ENCODE measurements at regions not wholly inside any gene's neighbourhood (a gene's known extent, or its start where the extent isn't known, plus 50 kb on each side); places are given as distances from the start of the nearest gene placed in this dataset.
A peak's percentile ranks its signal among the peaks of the same experiment; 100 is the strongest.

DNA sequence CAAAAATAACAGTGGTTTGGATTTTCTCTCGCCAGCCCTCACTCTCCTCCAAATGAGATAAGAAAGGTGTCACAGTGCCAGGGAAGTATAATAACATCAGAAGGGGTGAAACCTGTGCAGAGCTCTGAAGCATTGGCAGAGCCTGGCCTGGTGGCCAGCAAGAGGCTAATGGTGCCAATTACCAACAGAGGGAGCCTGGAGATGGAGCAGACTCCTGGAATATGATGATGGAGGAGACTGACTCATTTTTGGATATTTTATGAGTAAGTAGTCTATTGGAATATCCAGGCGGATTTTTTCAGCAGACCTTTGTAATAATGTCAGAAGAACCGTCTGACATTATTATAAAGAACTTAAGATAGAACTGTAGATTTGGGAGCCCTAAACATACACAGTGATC is 442.6 kb upstream of the MARCKS start:
- no peaks in the 10 kb centered on the region for H3K36me3 ChIP-seq (replicated peaks in 1 of 2; ENCODE audit: control insufficient read depth in 1 of 2, insufficient read depth in 2 of 2, low read length in 1 of 2)
- H3F3A ChIP-seq (replicated peaks; ENCODE audit: insufficient read depth) = peaks cover 28% of the 10 kb centered on the region
- H3K9me2 ChIP-seq = no peaks in the 10 kb centered on the region
- peak overlapping the region; percentile 26; the same call in 1 of the 2 replicates for H3K4me2 ChIP-seq
- ChIA-PET CTCF (interaction anchor here (1.3 to 2.3 kb wide), 2 partner anchors 10 to 444 kb away, joined by 3 to 15 read pairs; no protein-coding TSS in a partner anchor), POLR2A (no interaction called here)
- peak overlapping the region; percentile 17 to 85; a peak in 3 of 4 replicates for H3K27ac ChIP-seq (ENCODE audit: low read depth in 2 of 2, low read length in 1 of 2)
- H3K27me3 ChIP-seq (ENCODE audit: insufficient read depth) = no peaks in the 10 kb centered on the region
- no peak overlapping the region for H2AFZ ChIP-seq (ENCODE audit: low read depth)
- H3K4me3 ChIP-seq (ENCODE audit: low read depth in 2 of 2, low read length in 1 of 2) = no peak overlapping the region
- 9% methylated on average over 3 of the region's 3 CpGs for WGBS (ENCODE audit: low lambda C conversion rate)
- H3K9ac ChIP-seq = peak overlapping the region; percentile 37; the same call in 1 of the 2 replicates
- H3K79me2 ChIP-seq (ENCODE audit: insufficient read depth) = no peaks in the 10 kb centered on the region
- H3K4me1 ChIP-seq (ENCODE audit: control insufficient read depth in 1 of 2, insufficient read depth in 2 of 2, low read depth in 1 of 2, low read length in 1 of 2) = peaks cover 10 to 29% of the 10 kb centered on the region in 2 experiments
- H4K20me1 ChIP-seq (ENCODE audit: insufficient read depth) = no peaks in the 10 kb centered on the region
- peak; percentile 26 for DNase-seq
- H3K9me3 ChIP-seq = no peaks in the 10 kb centered on the region
- TF ChIP-seq SIN3A (IDR thresholded peaks at IDR 0.05; ENCODE audit: borderline replicate concordance, low read depth, low read length) (no peak), FOSL2 (IDR thresholded peaks at IDR 0.05; ENCODE audit: borderline replicate concordance, low read depth) (peak; percentile 85; the same call in 1 of the 2 replicates), NRF1 (IDR thresholded peaks at IDR 0.05; ENCODE audit: low read depth, low read length) (no peak), MEF2A (IDR thresholded peaks at IDR 0.05; ENCODE audit: borderline replicate concordance, low read depth) (no peak), RXRA (IDR thresholded peaks at IDR 0.05; ENCODE audit: borderline replicate concordance, low read depth) (no peak; the same call in 1 of the 2 replicates), NFIC (IDR thresholded peaks at IDR 0.05; ENCODE audit: borderline replicate concordance) (peak; percentile 42), MXI1 (IDR thresholded peaks at IDR 0.05; ENCODE audit: low read depth, low read length) (no peak), YY1 (IDR thresholded peaks at IDR 0.05; ENCODE audit: low read depth) (peak; percentile 25; the same call in 1 of the 2 replicates), RCOR1 (IDR thresholded peaks at IDR 0.05; ENCODE audit: low read length) (peak; percentile 54; the same call in 1 of the 2 replicates), RAD21 (IDR thresholded peaks at IDR 0.05; ENCODE audit: low read length) (peak; percentile 74), GABPA (IDR thresholded peaks at IDR 0.05; ENCODE audit: low read depth) (no peak), TAF1 (IDR thresholded peaks at IDR 0.05; ENCODE audit: borderline replicate concordance, low read depth, low read length) (peak; percentile 11; the same call in 1 of the 2 replicates), USF2 (IDR thresholded peaks at IDR 0.05; ENCODE audit: borderline replicate concordance, low read depth, low read length) (no peak), CTCF (IDR thresholded peaks at IDR 0.05) (peak; percentile 75), POLR2AphosphoS5 (IDR thresholded peaks at IDR 0.05; ENCODE audit: low read depth, low read length) (peak; percentile 32; the same call in 1 of the 2 replicates), ZBTB33 (IDR thresholded peaks at IDR 0.05; ENCODE audit: borderline replicate concordance, low read depth) (no peak), FOXM1 (IDR thresholded peaks at IDR 0.05; ENCODE audit: low read depth) (no peak), RFX5 (IDR thresholded peaks at IDR 0.05; ENCODE audit: low read length) (peak; percentile 21; the same call in 1 of the 2 replicates), CHD2 (IDR thresholded peaks at IDR 0.05; ENCODE audit: low read length, partially characterized antibody) (no peak)
- TF ChIP-seq, protein P1, sequence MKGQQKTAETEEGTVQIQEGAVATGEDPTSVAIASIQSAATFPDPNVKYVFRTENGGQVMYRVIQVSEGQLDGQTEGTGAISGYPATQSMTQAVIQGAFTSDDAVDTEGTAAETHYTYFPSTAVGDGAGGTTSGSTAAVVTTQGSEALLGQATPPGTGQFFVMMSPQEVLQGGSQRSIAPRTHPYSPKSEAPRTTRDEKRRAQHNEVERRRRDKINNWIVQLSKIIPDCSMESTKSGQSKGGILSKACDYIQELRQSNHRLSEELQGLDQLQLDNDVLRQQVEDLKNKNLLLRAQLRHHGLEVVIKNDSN (IDR thresholded peaks at IDR 0.05; ENCODE audit: borderline replicate concordance, low read depth) = no peak
- TF ChIP-seq, protein P2, sequence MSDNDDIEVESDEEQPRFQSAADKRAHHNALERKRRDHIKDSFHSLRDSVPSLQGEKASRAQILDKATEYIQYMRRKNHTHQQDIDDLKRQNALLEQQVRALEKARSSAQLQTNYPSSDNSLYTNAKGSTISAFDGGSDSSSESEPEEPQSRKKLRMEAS (IDR thresholded peaks at IDR 0.05; ENCODE audit: low read depth) = 0 out of 2 replicates have a peak, but pooled peaks have one; percentile 30
- TF ChIP-seq, protein P3, sequence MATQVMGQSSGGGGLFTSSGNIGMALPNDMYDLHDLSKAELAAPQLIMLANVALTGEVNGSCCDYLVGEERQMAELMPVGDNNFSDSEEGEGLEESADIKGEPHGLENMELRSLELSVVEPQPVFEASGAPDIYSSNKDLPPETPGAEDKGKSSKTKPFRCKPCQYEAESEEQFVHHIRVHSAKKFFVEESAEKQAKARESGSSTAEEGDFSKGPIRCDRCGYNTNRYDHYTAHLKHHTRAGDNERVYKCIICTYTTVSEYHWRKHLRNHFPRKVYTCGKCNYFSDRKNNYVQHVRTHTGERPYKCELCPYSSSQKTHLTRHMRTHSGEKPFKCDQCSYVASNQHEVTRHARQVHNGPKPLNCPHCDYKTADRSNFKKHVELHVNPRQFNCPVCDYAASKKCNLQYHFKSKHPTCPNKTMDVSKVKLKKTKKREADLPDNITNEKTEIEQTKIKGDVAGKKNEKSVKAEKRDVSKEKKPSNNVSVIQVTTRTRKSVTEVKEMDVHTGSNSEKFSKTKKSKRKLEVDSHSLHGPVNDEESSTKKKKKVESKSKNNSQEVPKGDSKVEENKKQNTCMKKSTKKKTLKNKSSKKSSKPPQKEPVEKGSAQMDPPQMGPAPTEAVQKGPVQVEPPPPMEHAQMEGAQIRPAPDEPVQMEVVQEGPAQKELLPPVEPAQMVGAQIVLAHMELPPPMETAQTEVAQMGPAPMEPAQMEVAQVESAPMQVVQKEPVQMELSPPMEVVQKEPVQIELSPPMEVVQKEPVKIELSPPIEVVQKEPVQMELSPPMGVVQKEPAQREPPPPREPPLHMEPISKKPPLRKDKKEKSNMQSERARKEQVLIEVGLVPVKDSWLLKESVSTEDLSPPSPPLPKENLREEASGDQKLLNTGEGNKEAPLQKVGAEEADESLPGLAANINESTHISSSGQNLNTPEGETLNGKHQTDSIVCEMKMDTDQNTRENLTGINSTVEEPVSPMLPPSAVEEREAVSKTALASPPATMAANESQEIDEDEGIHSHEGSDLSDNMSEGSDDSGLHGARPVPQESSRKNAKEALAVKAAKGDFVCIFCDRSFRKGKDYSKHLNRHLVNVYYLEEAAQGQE (IDR thresholded peaks at IDR 0.05; ENCODE audit: low read depth, low read length) = no peak
- TF ChIP-seq, protein P4, sequence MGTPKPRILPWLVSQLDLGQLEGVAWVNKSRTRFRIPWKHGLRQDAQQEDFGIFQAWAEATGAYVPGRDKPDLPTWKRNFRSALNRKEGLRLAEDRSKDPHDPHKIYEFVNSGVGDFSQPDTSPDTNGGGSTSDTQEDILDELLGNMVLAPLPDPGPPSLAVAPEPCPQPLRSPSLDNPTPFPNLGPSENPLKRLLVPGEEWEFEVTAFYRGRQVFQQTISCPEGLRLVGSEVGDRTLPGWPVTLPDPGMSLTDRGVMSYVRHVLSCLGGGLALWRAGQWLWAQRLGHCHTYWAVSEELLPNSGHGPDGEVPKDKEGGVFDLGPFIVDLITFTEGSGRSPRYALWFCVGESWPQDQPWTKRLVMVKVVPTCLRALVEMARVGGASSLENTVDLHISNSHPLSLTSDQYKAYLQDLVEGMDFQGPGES (IDR thresholded peaks at IDR 0.05; ENCODE audit: low read depth, low read length) = no peak

Data from SK-N-SH (cell line).